LNCAP (cell line): ENCODE measurements at regions not wholly inside any gene's neighbourhood (a gene's known extent, or its start where the extent isn't known, plus 50 kb on each side); places are given as distances from the start of the nearest gene placed in this dataset.

ENCODE experiments used
- CTCF ChIP-seq: fragments of 450-650 bp; IDR thresholded peaks from 2 replicates; pipeline ENCODE4 v1.5.1; 2017; ENCODE audit warnings: mild to moderate bottlenecking

GRCh38 chr1:239507826-239508225 is 121.5 kb downstream of the CHRM3 start:
- no peak for TF ChIP-seq CTCF

- no peak for TF ChIP-seq CTCF
Observed at GRCh38 chr1:239511875-239512274, 125.5 kb downstream of the CHRM3 start.

- no peak for TF ChIP-seq CTCF
Observed at GRCh38 chr1:239516579-239516978, 130.2 kb downstream of the CHRM3 start.

- TF ChIP-seq CTCF, result no peak
Observed at GRCh38 chr1:239526391-239526790, 140.0 kb downstream of the CHRM3 start.

- no peak for TF ChIP-seq CTCF
Observed at GRCh38 chr1:239527051-239527693, 140.8 kb downstream of the CHRM3 start.

- TF ChIP-seq CTCF, result no peak
Observed at GRCh38 chr1:239536165-239536849, 149.9 kb downstream of the CHRM3 start.

GRCh38 chr1:239537795-239538194 is 151.4 kb downstream of the CHRM3 start:
- TF ChIP-seq CTCF, result no peak
